GM18508 (cell line): ENCODE measurements at regions not wholly inside any gene's neighbourhood (a gene's known extent, or its start where the extent isn't known, plus 50 kb on each side); places are given as distances from the start of the nearest gene placed in this dataset.

ENCODE experiments used
- ATAC-seq: cut with Tn5 transposase; IDR thresholded peaks from one replicate; pipeline ENCODE4 v1.9.1; 2021; ENCODE audit warnings: moderate number of reproducible peaks; ENCODE audit not compliant: insufficient read depth, unreplicated experiment

DNA sequence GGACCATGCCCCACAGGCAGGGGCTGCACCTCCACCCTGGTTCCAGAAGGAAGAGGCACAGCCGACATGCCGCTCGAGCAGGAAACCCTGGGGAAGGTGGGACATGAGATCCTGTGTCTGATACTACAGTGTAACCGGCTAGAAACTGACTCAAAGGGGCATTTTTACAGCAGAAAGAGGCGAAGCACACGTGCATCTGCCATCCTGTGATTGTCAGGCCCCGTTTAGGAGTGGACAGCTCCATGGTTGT, 62.7 kb downstream of the SIK1 start:
- ATAC-seq: no peak

DNA sequence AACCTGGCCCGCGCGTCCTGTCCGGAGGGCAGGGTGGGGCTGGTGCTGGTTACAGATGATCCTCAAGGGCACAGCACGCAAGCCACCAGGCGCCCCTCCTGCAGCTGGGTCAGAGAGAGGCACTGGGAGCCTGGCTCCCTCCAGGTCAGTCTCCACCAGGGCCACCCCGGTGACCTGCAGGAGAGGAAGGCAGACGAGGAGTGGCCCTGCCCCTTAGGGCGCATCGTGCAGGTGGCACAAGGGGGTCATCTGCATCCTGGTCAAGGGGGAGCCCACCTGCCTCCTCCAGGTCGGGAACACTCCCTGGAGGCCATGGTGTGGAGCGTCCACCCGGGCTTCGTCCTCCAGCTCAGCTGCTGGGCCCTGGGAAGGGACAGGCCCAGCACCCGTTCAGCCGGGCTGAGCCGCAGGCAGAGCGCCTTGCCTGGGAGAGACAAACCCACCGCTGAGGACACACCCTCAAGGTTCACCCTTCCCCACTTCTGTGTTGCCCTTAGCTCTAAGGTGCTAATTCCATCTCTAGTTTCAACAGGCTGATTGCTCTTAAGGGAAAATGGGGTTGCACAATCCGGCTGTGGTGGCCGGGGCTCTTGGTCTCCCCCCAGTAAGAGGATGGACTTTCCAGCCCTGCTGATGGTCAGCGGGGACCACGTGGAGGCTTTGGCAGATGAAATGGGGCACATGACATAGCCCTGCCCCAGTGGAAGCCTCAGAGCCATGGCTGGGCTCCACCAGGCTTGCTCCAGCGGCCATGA, 63.2 kb downstream of the SIK1 start:
- no peak for ATAC-seq

DNA sequence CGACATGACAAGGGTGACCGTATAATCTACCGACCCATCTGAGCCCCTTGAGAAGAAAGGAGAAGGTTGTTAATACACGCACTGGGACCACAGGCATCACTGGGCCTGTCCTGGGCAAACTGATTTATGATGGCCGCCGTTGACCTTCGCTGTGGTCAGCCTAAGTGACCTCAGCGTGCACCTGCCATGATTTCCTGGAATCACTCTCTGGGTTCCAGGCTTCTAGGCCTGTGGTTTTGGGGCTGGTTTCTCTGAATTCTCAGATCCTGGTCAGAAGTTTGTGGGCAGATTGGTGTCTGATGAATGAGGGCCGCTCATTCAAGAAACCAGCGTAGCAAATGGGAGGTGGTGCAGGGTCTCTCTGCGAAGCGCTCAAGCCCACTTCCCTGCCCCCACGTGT, 64.0 kb downstream of the SIK1 start:
- no peak for ATAC-seq

GRCh38 chr21:43362321-43362791, 64.6 kb downstream of the SIK1 start:
- ATAC-seq: no peak

DNA sequence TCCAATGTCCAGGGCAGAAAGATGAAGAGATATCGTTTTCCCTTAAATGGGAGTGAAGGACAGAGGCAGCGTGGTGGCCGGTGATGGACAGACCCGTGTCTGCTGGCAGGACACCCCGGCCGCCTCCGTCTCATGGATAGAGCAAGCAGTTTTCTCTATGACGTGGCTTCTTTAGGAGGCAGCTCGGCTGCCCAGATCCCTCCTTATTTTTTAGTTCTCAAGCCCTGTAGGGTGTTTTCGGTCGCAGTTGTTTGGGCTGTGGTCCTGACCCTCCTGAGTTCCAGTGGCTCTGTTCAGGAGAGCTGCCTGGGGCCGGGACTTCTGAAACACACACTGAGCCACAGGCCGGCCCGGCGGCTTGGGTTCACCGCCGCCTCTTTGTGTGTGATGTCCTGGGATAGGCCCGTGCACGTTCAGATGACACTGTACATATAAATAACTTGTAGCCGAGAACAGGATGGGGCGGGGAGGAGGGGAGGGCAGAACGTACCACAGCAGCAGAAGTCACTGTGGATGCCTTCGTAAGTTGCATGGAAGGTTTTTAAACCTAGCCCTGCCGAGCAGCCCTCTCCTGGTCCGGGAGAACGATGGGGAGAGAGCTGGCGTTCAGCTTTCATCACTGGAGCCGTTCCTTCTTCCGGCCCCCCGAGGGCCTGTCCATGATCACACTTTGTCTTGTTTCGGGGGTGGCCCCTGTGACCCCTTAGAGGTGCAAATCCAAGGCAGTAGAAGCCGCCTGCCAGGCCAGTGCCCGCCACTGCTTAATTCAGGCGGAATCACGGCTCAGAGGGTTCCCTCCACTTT, 65.2 kb downstream of the SIK1 start:
- no peak for ATAC-seq

- ATAC-seq: no peak
These were observed 65.8 kb downstream of the SIK1 start for GRCh38 chr21:43361127-43361492.

- no peak for ATAC-seq
These were observed 66.3 kb downstream of the SIK1 start for GRCh38 chr21:43360441-43361126.

GRCh38 chr21:43358940-43359822, 67.8 kb downstream of the SIK1 start:
- ATAC-seq: no peak

DNA sequence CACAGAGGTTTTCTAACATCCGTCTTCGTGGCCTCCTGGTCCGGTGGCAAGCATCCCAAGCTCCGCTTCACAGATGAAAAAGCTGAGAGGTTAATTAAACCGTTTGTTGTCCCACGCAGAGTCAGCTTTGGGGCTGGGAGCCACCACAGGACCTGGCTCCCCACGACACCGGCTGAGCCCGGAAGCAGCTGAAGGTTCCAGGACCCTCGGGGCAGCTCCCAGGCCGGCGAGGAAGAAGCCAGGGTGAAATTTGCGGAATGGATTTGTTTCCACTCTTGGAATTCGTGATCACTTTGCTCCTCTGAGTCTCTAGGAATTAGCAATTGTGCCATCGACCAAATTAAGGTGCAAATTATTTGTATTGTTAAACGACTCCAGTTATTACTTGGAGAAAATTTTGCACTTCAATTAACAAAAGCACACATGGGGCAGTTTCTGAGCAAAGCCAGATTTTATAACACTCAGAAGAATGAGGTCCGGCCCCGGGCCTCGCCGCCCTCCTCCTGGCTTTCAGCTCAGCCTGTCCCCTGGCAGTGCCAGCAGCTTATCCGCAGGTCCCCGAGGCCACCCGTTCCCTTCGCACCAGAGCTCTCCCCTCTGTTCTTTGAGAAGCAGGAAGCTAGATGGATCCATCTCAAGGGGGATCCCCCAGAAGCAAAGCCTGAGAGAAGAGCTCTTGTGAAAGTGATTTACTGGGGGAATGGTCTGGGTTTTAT, 69.1 kb downstream of the SIK1 start:
- no peak for ATAC-seq

- ATAC-seq: no peak
These were observed 71.0 kb downstream of the SIK1 start for GRCh38 chr21:43355925-43356289.

GRCh38 chr21:43355266-43355924, 71.5 kb downstream of the SIK1 start:
- no peak for ATAC-seq

DNA sequence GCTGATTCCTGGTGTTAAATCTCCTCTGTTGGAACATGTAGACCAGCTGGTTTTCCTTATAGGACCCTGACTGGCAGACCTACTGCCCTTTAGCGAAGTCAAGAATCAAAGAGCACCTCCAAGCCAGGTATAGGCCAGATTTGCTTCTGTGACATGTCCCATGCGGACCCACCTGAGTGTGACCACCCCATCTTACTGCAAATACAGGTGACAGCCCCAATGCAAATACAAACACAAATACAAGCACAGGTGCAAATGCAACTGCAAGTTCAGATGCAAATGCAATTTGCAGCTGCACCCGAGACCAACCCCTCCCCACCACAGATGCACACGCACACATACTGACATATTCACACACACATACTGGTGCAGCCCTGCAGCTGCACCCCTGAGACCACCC, 72.3 kb downstream of the SIK1 start:
- ATAC-seq: no peak

DNA sequence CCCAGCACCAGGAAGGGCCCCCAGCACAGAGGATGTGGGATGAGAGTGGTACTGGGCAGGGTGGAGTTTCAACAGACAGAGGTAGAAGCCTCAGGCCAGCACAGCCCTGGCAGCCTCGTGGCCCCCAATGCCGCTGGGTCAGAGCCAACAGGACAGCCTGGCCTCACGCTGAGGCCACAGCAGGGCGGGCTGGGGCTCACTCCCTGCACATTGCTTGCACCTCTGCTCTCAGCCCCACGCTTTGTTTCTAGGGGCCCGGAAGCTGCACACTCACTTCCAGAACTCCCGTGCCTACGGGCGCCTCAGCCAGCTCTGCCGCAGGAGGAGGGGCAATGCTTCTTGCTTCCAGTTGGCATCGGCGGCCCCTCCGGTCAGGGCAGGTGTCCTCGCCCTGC, 72.9 kb downstream of the SIK1 start:
- ATAC-seq: no peak

DNA sequence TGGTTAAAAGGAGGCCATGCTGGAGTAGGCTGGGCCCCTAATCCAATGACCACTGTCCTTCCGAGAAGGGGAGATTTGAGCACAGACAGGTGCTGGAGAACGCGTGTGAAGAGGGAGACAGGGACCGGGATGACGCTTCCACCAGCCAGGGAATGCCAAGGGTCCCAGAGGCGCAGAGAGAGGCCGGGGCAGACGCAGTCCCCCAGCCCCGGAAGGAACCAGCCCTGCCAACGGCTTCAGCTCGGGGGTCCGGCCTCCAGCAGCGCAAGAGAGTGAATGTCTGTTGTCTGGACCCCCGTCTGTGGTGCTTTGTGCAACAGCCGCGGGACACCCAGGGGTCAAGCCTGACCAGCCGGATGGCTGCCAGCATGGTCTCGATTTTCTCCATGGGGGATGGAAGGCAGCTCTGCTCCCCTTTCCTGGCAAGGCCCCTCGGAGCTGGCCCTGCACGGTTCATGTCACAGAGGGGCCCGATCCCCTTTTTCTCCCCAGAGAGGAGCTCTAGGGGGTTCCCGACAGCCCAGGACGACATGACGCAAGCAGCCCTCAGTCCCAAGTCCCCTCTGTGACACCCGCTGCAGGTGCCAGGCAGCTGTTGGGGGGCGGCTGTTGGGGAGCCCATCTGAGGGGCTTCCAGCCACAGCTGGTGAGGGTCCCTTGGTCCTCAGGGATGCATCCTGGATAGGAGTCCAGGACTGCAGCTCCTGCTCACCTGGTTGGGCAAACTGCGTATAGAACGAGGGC, 73.5 kb downstream of the SIK1 start:
- ATAC-seq: no peak

DNA sequence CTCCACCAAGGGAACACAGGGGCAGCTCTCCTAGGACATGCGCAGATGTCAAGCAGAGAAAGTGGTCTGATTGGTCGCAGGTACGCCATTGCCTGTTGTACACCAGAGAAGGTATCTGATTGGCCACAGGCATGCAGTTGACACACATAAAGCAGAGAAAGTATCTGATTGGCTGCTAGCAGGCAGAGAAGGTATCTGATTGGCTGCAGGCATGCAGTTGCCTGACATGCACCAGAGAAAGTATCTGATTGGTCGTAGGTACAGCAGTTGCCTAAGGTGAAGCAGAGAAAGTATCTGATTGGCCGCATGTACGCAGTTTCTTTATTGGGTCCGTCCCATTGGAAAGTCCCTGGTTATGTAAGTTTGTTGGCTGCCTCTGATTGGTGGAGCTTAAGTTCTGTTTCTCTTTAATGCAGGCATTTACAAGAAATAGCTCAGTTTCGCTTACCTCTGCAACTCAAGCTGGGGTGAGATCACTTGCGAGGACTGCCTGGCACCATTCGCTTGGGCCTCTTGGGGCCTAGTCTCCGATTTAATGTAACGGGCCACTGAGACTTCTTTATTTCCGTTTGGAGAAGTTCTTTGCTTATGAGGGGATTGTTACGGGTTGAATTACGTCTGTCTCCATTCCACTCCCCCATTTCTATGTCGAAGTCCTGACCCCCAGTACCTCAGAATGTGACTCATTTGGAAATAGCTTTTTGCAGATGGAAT, 74.2 kb downstream of the SIK1 start:
- ATAC-seq: peak; percentile 84

GRCh38 chr21:43352154-43352537, 74.8 kb downstream of the SIK1 start:
- no peak for ATAC-seq

DNA sequence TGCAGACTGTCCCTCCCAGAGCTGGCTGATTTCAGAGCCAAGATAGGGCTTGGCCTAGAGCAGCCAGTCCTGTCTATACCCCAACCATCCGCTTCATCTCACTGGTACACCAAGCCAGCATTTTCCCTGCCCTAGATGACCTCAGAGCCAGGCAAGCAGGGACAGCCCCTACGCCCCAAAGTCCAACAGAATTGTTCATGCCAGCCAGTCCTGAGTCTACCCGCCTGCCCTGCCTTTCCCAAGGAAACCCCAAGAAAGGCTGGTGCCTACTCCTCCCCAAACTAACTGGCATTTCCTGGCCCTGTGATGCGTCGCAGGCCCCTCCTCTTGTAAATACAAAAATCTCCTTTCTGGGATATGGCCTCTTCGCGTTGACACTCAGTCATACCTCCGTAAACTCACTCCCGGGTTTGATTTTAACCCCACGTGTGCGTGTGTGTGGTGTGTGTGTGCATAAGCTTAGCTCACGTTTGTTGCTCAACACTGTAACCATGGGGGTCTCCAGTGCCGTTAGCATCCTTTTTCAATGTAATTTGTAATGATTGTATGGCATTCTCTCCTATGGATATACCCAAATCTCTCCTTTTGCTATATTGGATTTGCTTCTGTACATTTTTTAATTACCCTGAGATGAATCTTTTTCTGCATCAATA, 75.3 kb downstream of the SIK1 start:
- no peak for ATAC-seq

DNA sequence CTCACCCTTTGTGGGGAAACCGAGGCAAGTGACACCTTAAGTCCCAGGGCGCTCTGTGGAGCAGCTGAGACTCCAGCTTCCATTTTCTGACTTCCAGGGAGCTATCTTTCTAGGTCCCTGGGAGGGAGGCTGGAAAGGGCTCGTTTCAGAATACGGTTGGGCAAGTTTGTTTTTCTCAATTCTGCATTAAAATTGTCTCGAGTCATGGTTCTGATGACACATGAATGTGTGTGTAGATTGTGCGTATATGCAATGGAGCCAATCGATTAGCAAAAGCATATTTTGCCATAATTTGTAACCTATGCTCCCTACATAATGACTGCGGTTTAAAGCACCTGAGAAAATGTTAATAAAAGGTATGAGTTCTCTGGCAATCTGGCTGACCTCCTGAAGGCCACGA, 77.3 kb downstream of the SIK1 start:
- no peak for ATAC-seq
